H9 (cell line): ENCODE measurements at regions not wholly inside any gene's neighbourhood (a gene's known extent, or its start where the extent isn't known, plus 50 kb on each side); places are given as distances from the start of the nearest gene placed in this dataset.
A peak's percentile ranks its signal among the peaks of the same experiment; 100 is the strongest.

ENCODE experiments used
- DNase-seq: peaks from one replicate; pipeline ENCODE4 v3.0.0-alpha.2; 2017
- H2AFZ ChIP-seq: one replicate; pipeline ENCODE4 v1.6.1; 2013; ENCODE audit warnings: mild to moderate bottlenecking, low read length, control low read depth, moderate library complexity
- H2AK5ac ChIP-seq: 2 replicates; pipeline ENCODE4 v1.6.1; 2013; ENCODE audit warnings: low read length, control low read depth, mixed read lengths; ENCODE audit not compliant: insufficient read length
- H2BK120ac ChIP-seq: one replicate; pipeline ENCODE4 v1.6.1; 2013; ENCODE audit warnings: low read depth, mild to moderate bottlenecking, low read length, control low read depth, inconsistent platforms; ENCODE audit not compliant: poor library complexity, severe bottlenecking
- H2BK12ac ChIP-seq: 2 replicates; pipeline ENCODE4 v1.6.1; 2013; ENCODE audit warnings: low read length, control low read depth, mixed read lengths, low read depth; ENCODE audit not compliant: insufficient read length
- H2BK15ac ChIP-seq: 2 replicates; pipeline ENCODE4 v1.6.1; 2013; ENCODE audit warnings: low read depth, low read length, control low read depth
- H2BK20ac ChIP-seq: one replicate; pipeline ENCODE4 v1.6.1; 2013; ENCODE audit warnings: low read depth, mild to moderate bottlenecking, low read length, control low read depth, inconsistent platforms; ENCODE audit not compliant: poor library complexity, severe bottlenecking
- H2BK5ac ChIP-seq: 2 replicates; pipeline ENCODE4 v1.6.1; 2013; ENCODE audit warnings: low read length, control low read depth, mixed read lengths; ENCODE audit not compliant: insufficient read length
- H3K14ac ChIP-seq: 2 replicates; pipeline ENCODE4 v1.6.1; 2013; ENCODE audit warnings: low read length, control low read depth; ENCODE audit not compliant: insufficient read depth
- H3K18ac ChIP-seq: 2 replicates; pipeline ENCODE4 v1.6.1; 2013; ENCODE audit warnings: low read depth, mild to moderate bottlenecking, mixed read lengths, low read length, control low read depth; ENCODE audit not compliant: insufficient read length
- H3K23ac ChIP-seq: 2 replicates; pipeline ENCODE4 v1.6.1; 2013; ENCODE audit warnings: low read length, control low read depth, mixed read lengths, low read depth; ENCODE audit not compliant: insufficient read length
- H3K23me2 ChIP-seq: 2 replicates; pipeline ENCODE4 v1.6.1; 2013; ENCODE audit warnings: low read depth, mild to moderate bottlenecking, mixed read lengths, low read length, control low read depth; ENCODE audit not compliant: insufficient read length, poor library complexity, severe bottlenecking
- H3K27ac ChIP-seq: 2 replicates; pipeline ENCODE4 v1.5.1; 2013; ENCODE audit warnings: low read length, control low read depth, mixed read lengths, low read depth; ENCODE audit not compliant: insufficient read length
- H3K27me3 ChIP-seq: 2 replicates; pipeline ENCODE4 v1.6.1; 2013; ENCODE audit warnings: low read length, control low read depth, inconsistent platforms; ENCODE audit not compliant: insufficient read depth
- H3K4ac ChIP-seq: 2 replicates; pipeline ENCODE4 v1.6.1; 2013; ENCODE audit warnings: low read depth, mild to moderate bottlenecking, control low read depth, inconsistent platforms, low read length, moderate library complexity
- H3K4me1 ChIP-seq: 2 replicates; pipeline ENCODE4 v1.6.1; 2013; ENCODE audit warnings: low read length, control low read depth, inconsistent platforms; ENCODE audit not compliant: insufficient read depth
- H3K4me2 ChIP-seq: 2 replicates; pipeline ENCODE4 v1.6.1; 2013; ENCODE audit warnings: low read length, control low read depth, mixed read lengths; ENCODE audit not compliant: insufficient read length, insufficient read depth
- H3K56ac ChIP-seq: 2 replicates; pipeline ENCODE4 v1.6.1; 2013; ENCODE audit warnings: low read depth, mild to moderate bottlenecking, mixed read lengths, low read length, control low read depth; ENCODE audit not compliant: insufficient read length
- H3K79me1 ChIP-seq: 2 replicates; pipeline ENCODE4 v1.6.1; 2013; ENCODE audit warnings: low read depth, mild to moderate bottlenecking, moderate library complexity, low read length, control low read depth, inconsistent platforms; ENCODE audit not compliant: insufficient read depth, poor library complexity, severe bottlenecking
- H3K79me2 ChIP-seq: 2 replicates; pipeline ENCODE4 v1.6.1; 2013; ENCODE audit warnings: low read length, control low read depth, inconsistent platforms; ENCODE audit not compliant: insufficient read depth
- H3K9ac ChIP-seq: 2 replicates; pipeline ENCODE4 v1.6.1; 2013; ENCODE audit warnings: low read length, control low read depth, mixed read lengths; ENCODE audit not compliant: insufficient read length; ENCODE audit errors: extremely low read depth
- H3K9me3 ChIP-seq: one replicate; pipeline ENCODE4 v1.6.1; 2013; ENCODE audit warnings: low read depth, low read length, inconsistent platforms; ENCODE audit not compliant: control insufficient read depth
- H3T11ph ChIP-seq: one replicate; pipeline ENCODE4 v1.6.1; 2013; ENCODE audit warnings: mild to moderate bottlenecking, low read length, control low read depth, inconsistent platforms
- H4K20me1 ChIP-seq: one replicate; pipeline ENCODE4 v1.6.1; 2013; ENCODE audit not compliant: control insufficient read depth, insufficient read length, insufficient read depth
- H4K5ac ChIP-seq: 2 replicates; pipeline ENCODE4 v1.6.1; 2013; ENCODE audit warnings: low read depth, mild to moderate bottlenecking, mixed read lengths, low read length, control low read depth; ENCODE audit not compliant: insufficient read length
- H4K8ac ChIP-seq: replicated peaks from 2 replicates; pipeline ENCODE4 v1.6.1; 2013; ENCODE audit warnings: low read length, control low read depth, mixed read lengths, low read depth; ENCODE audit not compliant: insufficient read length
- H4K91ac ChIP-seq: 2 replicates; pipeline ENCODE4 v1.6.1; 2013; ENCODE audit warnings: low read depth, mild to moderate bottlenecking, moderate library complexity, mixed read lengths, low read length, control low read depth; ENCODE audit not compliant: insufficient read length
- H3K27ac Mint-ChIP-seq, 3 experiments: 2 replicates in 2 of 3; 3 replicates in 1 of 3; pipeline ENCODE4 v1.8.0; 2020 to 2021; ENCODE audit warnings: mixed read lengths in 3 of 3, mild to moderate bottlenecking in 1 of 3, moderate library complexity in 1 of 3
- H3K27me3 Mint-ChIP-seq: 2 replicates; pipeline ENCODE4 v1.8.0; 2021; ENCODE audit warnings: low read depth, mild to moderate bottlenecking, moderate library complexity, mixed read lengths
- H3K36me3 Mint-ChIP-seq, 3 experiments: 2 replicates in 2 of 3; 3 replicates in 1 of 3; pipeline ENCODE4 v1.8.0; 2020 to 2021; ENCODE audit warnings: low read depth in 3 of 3, mixed read lengths in 3 of 3; ENCODE audit not compliant: insufficient read depth in 1 of 3
- H3K4me1 Mint-ChIP-seq, 2 experiments: 2 replicates each; pipeline ENCODE4 v1.8.0; 2020; ENCODE audit warnings: mixed read lengths in 2 of 2
- H3K4me3 Mint-ChIP-seq, 2 experiments: 2 replicates in 1 of 2; 3 replicates in 1 of 2; pipeline ENCODE4 v1.8.0; 2020 to 2021; ENCODE audit warnings: mild to moderate bottlenecking in 2 of 2, mixed read lengths in 2 of 2, moderate library complexity in 1 of 2
- H3K9me3 Mint-ChIP-seq, 2 experiments: 2 replicates in 1 of 2; 3 replicates in 1 of 2; pipeline ENCODE4 v1.8.0; 2020; ENCODE audit warnings: mild to moderate bottlenecking in 2 of 2, mixed read lengths in 2 of 2, moderate library complexity in 1 of 2
- WGBS: extraction: QIAGEN DNeasy Blood & Tissue Kit; methylation state at CpG from one replicate; pipeline ENCODE4 v1.1.7; 2013; ENCODE audit warnings: missing lambda C conversion rate, low lambda C conversion rate, mixed read lengths; ENCODE audit not compliant: insufficient read length; ENCODE audit errors: extremely low coverage; 5-methylcytosine and 5-hydroxymethylcytosine counted together
- TF ChIP-seq, protein P1 (sequence below): fragments of 200-600 bp; sonication (generic); conservative IDR thresholded peaks from 3 replicates; pipeline ENCODE4 v1.8.0; 2021; ENCODE audit warnings: antibody characterized with exemption, mild to moderate bottlenecking

- Histone ChIP-seq H3K9ac (no peak overlapping the region), H3K18ac (no peak overlapping the region), H3K4me2 (no peak overlapping the region), H3K4me1 (peaks cover 5% of the 10 kb centered on the region; the same call in 1 of the 2 replicates), H4K91ac (no peak overlapping the region), H3K27ac (no peak overlapping the region), H3K56ac (no peak overlapping the region), H2BK15ac (no peak overlapping the region), H3K79me1 (no peaks in the 10 kb centered on the region), H2BK12ac (no peak overlapping the region), H3K79me2 (no peaks in the 10 kb centered on the region; the same call in 1 of the 2 replicates), H2AK5ac (no peak overlapping the region), H3K23me2 (no peaks in the 10 kb centered on the region), H3K14ac (no peak overlapping the region), H2BK120ac (no peak overlapping the region), H3K27me3 (no peaks in the 10 kb centered on the region), H2BK20ac (no peak overlapping the region), H2BK5ac (no peak overlapping the region), H4K5ac (no peak overlapping the region), H3T11ph (no peak overlapping the region), H3K23ac (no peak overlapping the region), H2AFZ (no peak overlapping the region), H4K8ac (no peak overlapping the region), H3K9me3 (no peaks in the 10 kb centered on the region), H3K4ac (no peak overlapping the region), H4K20me1 (no peaks in the 10 kb centered on the region)
- no CpG with 5 or more reads among the region's 1 CpG for WGBS
- TF ChIP-seq, protein P1, sequence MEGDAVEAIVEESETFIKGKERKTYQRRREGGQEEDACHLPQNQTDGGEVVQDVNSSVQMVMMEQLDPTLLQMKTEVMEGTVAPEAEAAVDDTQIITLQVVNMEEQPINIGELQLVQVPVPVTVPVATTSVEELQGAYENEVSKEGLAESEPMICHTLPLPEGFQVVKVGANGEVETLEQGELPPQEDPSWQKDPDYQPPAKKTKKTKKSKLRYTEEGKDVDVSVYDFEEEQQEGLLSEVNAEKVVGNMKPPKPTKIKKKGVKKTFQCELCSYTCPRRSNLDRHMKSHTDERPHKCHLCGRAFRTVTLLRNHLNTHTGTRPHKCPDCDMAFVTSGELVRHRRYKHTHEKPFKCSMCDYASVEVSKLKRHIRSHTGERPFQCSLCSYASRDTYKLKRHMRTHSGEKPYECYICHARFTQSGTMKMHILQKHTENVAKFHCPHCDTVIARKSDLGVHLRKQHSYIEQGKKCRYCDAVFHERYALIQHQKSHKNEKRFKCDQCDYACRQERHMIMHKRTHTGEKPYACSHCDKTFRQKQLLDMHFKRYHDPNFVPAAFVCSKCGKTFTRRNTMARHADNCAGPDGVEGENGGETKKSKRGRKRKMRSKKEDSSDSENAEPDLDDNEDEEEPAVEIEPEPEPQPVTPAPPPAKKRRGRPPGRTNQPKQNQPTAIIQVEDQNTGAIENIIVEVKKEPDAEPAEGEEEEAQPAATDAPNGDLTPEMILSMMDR, result no peak
- DNase-seq, result no peak
- H3K9me3 Mint-ChIP-seq, result no peaks in the 10 kb centered on the region; a peak in 1 of 5 replicates
- peaks cover 0 to 6% (median 0%) of the 10 kb centered on the region in 3 experiments; a peak in 4 of 7 replicates for H3K36me3 Mint-ChIP-seq
- H3K4me3 Mint-ChIP-seq, result no peak overlapping the region
- no peaks in the 10 kb centered on the region for H3K27me3 Mint-ChIP-seq
- H3K27ac Mint-ChIP-seq, result peak overlapping the region in 2 of 3 experiments; percentile 3 to 46; a peak in 2 of 7 replicates
- H3K4me1 Mint-ChIP-seq, result peaks cover 25 to 34% of the 10 kb centered on the region in 2 experiments
These were observed 96.2 kb upstream of the RMP24 start for GRCh38 chr18:35876243-35876642.
